LNCaP clone FGC (cell line): ENCODE measurements at regions not wholly inside any gene's neighbourhood (a gene's known extent, or its start where the extent isn't known, plus 50 kb on each side); places are given as distances from the start of the nearest gene placed in this dataset.
"Not testable (repeated sequence)": the region's sequence is repeated elsewhere in the genome, so short reads cannot be mapped to it uniquely, and the experiment has no call there.

Experiments used
- DNase-seq: peaks from one replicate; pipeline ENCODE4 v3.0.0-alpha.2; 2011; ENCODE audit warnings: low read depth
- H3K4me3 ChIP-seq: 2 replicates; pipeline ENCODE4 v1.5.1; 2011; ENCODE audit warnings: mild to moderate bottlenecking, low read depth, low read length, control low read depth
- TF ChIP-seq, protein P1 (sequence below): IDR thresholded peaks from 2 replicates; pipeline ENCODE4 v1.5.1; 2012; ENCODE audit warnings: mild to moderate bottlenecking; ENCODE audit not compliant: control insufficient read depth, insufficient read depth; ENCODE audit errors: extremely low read depth

DNA sequence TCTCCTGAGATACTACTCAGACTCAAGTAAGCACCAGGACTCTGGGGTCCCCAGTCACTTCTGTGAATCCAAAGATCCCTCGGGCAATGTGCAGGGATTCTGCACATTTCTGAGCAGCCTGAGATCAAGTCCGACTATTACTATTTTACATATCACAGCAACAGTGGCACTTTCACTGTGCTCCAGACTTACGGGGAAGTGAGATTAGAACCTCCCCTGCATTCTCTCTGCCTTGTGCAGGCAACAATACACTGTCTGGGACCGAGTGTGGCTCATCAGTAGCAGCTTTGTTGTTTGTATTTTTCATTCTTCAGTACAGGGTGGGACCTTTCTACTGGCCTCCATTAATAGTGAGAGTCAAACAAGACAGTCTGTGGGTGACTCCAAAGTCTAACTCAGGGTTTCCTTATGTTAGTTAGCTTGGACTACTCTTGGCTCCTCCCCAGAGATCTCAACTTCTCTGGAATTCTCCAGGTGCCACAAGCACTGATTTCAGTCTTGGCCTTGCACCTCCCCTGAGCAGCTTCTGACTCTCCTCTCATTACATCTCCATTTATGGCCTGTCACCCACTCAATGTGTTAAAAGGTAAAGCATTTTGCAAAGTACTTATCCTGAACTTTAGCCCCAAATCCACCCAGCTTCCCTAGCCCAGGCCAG lies 76.2 kb upstream of the TOP3B start:
- TF ChIP-seq, protein P1, sequence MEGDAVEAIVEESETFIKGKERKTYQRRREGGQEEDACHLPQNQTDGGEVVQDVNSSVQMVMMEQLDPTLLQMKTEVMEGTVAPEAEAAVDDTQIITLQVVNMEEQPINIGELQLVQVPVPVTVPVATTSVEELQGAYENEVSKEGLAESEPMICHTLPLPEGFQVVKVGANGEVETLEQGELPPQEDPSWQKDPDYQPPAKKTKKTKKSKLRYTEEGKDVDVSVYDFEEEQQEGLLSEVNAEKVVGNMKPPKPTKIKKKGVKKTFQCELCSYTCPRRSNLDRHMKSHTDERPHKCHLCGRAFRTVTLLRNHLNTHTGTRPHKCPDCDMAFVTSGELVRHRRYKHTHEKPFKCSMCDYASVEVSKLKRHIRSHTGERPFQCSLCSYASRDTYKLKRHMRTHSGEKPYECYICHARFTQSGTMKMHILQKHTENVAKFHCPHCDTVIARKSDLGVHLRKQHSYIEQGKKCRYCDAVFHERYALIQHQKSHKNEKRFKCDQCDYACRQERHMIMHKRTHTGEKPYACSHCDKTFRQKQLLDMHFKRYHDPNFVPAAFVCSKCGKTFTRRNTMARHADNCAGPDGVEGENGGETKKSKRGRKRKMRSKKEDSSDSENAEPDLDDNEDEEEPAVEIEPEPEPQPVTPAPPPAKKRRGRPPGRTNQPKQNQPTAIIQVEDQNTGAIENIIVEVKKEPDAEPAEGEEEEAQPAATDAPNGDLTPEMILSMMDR, result no peak
- no peak overlapping the region for H3K4me3 ChIP-seq
- no peak for DNase-seq

DNA sequence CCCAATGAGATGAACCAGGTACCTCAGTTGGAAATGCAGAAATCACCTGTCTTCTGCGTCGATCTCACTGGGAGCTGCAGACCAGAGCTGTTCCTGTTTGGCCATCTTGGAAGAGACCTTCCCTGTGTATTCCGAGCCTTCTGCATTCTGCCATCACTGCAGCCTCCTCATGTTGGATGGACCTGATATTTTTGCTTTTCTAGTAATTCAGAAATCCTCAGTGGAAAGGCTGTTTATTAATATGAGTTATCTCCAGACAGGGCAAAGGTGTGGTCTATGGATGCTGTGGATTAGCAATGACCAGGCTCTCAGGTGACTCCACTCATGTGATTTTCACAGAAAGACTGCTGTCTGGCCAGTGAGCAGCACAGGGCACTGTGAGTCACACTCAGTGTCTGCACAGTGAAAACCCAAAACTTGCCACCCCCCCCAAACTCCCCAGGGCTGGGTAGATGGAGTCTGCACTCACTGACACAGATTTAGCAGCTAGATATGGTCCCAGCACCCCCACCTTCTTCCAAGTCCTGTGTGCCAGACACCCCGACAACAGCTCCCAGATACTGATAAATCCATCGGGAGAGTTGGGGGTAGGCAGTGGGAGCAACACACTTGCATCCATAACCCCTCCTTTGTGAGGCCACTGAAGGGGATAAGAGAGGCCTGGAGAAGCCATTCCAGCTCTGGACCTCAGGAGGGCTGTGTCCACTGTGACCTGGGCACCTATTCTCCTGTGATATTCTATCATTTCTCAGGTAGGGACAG lies 75.2 kb upstream of the TOP3B start:
- TF ChIP-seq, protein P1, result no peak
- H3K4me3 ChIP-seq, result no peak overlapping the region
- no peak for DNase-seq

DNA sequence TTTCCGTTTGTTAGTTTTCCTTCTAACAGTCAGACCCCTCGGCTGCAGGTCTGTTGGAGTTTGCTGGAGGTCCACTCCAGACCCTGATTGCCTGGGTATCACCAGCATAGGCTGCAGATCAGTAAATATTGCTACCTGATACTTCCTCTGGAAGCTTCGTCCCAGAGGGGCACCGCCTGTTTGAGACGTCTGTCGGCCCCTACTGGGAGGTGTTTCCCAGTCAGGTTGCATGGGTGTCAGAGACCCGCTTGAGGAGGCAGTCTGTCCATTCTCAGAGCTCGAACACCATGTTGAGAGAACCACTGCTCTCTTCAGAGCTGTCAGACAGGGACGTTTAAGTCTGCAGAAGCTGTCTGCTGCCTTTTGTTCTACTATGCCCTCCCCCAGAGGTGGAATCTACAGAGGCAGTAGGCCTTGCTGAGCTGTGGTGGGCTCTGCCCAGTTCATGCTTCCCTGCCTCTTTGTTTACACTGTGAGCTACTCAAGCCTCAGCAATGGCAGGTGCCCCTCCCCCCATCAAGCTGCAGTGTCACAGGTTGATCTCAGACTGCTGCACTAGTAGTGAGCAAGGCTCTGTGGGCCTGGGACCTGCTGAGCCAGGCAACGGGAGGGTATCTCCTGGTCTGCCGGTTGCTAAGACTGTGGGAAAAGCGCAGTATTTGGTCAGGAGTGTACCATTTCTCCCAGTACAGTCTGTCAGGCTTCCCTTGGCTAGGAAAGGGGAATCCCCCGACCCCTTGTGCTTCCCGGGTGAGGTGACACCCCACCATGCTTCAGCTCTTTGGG lies 74.4 kb upstream of the TOP3B start:
- not testable (repeated sequence) for DNase-seq, H3K4me3 ChIP-seq

DNA sequence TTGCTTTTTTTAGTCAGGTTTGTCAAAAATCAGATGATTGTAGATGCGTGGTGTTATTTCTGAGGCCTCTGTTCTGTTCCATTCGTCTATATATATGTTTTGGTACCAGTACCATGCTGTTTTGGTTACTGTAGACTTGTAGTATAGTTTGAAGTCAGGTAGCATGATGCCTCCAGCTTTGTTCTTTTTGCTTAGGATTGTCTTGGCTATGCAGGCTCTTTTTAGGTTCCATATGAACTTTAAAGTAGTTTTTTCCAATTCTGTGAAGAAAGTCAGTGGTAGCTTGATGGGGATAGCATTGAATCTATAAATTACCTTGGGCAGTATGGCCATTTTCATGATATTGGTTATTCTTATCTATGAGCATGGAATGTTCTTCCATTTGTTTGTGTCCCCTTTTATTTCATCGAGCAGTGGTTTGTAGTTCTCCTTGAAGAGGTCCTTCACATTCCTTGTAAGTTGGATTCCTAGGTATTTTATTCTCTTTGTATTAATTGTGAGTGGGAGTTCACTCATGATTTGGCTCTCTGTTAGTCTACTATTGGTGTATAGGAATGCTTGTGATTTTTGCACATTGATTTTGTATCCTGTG lies 70.1 kb upstream of the TOP3B start:
- not testable (repeated sequence) for DNase-seq, H3K4me3 ChIP-seq

DNA sequence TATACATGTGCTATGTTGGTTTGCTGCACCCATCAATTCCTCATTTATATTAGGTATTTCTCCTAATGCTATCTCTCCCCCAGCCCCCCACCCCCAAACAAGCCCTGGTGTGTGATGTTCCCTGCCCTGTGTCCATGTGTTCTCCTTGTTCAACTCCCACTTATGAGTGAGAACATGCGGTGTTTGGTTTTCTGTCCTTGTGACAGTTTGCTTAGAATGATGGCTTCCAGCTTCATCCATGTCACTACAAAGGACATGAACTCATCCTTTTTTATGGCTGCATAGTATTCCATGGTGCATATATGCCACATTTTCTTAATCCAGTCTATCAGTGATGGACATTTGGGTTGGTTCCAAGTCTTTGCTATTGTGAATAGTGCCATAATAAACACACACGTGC lies 68.4 kb upstream of the TOP3B start:
- not testable (repeated sequence) for DNase-seq, H3K4me3 ChIP-seq

DNA sequence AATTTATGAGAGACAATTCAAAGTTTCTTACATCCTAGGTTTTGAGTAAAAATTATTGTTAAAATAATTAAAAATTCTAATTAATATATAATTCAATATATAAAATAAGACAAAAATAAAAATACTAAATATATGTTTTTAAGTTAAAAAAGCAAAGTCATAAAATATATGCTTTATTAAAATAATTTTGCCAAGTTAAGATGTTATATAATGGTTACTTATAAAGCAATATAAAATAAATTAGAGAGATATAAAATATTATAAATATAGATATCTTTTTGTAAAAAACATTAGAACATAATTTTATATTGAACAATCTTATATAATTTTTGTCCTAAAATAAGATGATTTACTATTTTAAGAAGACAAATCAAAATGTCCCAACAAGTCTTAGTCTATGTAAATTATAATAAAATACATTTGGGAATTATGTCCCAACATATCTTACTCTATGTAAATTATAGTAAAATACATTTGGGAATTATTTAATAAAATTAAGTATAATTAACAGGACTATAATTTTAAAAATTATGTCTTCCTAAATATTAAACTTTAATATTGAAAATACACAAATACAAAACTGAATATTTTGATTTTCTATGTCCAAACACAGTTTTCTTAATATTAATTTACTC lies 67.7 kb upstream of the TOP3B start:
- TF ChIP-seq, protein P1, result no peak
- no peak for DNase-seq
- H3K4me3 ChIP-seq, result no peak overlapping the region

DNA sequence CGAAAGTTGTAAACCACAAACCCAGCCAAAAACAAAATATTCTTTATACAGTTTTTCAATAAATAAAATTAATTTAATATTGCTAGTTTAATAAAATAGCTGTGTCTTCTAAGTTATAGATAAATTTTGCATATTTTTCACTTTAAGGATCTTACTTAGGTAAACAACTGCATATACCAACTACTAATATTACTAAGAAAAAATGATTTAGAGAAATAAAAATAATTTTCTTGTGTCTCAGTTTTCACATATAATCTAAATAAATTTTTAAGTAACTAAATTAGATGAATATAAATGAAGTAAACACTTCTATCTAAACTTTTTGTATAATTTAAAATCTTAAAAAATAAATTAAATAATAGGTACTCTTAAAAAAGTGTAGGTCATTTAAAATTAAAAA lies 67.1 kb upstream of the TOP3B start:
- H3K4me3 ChIP-seq, result no peak overlapping the region
- TF ChIP-seq, protein P1, result no peak
- no peak for DNase-seq

DNA sequence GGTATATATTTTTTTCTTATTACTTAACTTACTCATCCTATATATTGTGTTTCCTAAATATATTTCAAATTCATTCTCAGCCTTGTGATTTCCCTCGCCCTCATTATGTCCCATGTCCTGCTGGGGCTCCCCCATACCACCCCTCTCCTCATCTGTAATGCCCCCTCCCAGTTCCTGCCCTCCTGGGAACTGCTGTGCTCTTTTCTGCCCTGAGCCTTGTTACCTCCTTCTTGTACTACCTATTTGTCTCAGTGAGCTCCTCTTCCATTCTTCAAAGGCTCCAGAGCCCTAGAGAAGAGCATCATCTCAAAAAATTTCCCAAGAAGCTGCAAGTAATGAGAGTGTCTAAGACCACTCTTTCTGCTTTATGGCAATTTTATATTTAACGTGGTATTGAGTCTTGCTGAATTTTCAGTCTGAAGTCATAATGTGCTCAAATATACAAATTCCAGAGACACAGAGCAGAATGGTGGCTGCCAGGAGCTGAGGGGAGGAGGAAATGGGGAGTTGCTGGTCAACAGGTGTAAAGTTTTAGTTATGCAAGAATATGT lies 66.5 kb upstream of the TOP3B start:
- TF ChIP-seq, protein P1, result no peak
- DNase-seq, result no peak
- no peak overlapping the region for H3K4me3 ChIP-seq
